HEK293 (cell line): ENCODE measurements at regions not wholly inside any gene's neighbourhood (a gene's known extent, or its start where the extent isn't known, plus 50 kb on each side); places are given as distances from the start of the nearest gene placed in this dataset.

ENCODE experiments used
- CTCF ChIA-PET: fragments of 350-600 bp; formaldehyde crosslinking; extraction: SDS; loops from one replicate; lab custom pipeline; 2021; ENCODE audit warnings: antibody characterized with exemption; lab: Yijun Ruan, JAX
- POLR2A ChIA-PET: fragments of 300-600 bp; formaldehyde crosslinking; extraction: SDS; loops from one replicate; lab custom pipeline; 2020; ENCODE audit warnings: antibody characterized with exemption, inconsistent platforms; lab: Yijun Ruan, JAX
- H3K27ac ChIP-seq: fragments of 200-500 bp; sonication (Bioruptor generic); 2 replicates; pipeline ENCODE4 v1.5.1; 2014; ENCODE audit warnings: low read depth, low read length, control low read depth, inconsistent platforms; ENCODE audit errors: extremely low read depth
- H3K36me3 ChIP-seq, 2 experiments: fragments of 200-500 bp in 1 of 2; sonication (Bioruptor generic) in 1 of 2; 1 replicate in 1 of 2; 2 replicates in 1 of 2; pipeline ENCODE4 v1.5.1; 2014 to 2017; ENCODE audit warnings: inconsistent platforms in 2 of 2, low read length in 2 of 2; ENCODE audit not compliant: control insufficient read depth in 2 of 2, insufficient read depth in 1 of 2
- H3K4me1 ChIP-seq: fragments of 200-500 bp; sonication (Bioruptor generic); 2 replicates; pipeline ENCODE4 v1.5.1; 2014; ENCODE audit warnings: mild to moderate bottlenecking, low read length, inconsistent platforms; ENCODE audit not compliant: control insufficient read depth, insufficient read depth
- H3K4me3 ChIP-seq: 2 replicates; pipeline ENCODE4 v1.5.1; 2011; ENCODE audit warnings: low read depth, mild to moderate bottlenecking, control low read depth, low read length, moderate library complexity
- H3K9me3 ChIP-seq: fragments of 200-500 bp; sonication (Bioruptor generic); 2 replicates; pipeline ENCODE4 v1.5.1; 2014; ENCODE audit warnings: low read depth, low read length, inconsistent platforms; ENCODE audit not compliant: control insufficient read depth, insufficient read depth
- GLI2 ChIP-seq: fragments of 450-650 bp; formaldehyde crosslinking; IDR thresholded peaks from 2 replicates; pipeline ENCODE4; 2017; ENCODE audit warnings: missing biosample characterization, missing genetic modification characterization, low read depth, borderline replicate concordance
- GLI4 ChIP-seq: fragments of 450-650 bp; formaldehyde crosslinking; IDR thresholded peaks from 2 replicates; pipeline ENCODE4 v1.5.1; 2016; ENCODE audit warnings: missing biosample characterization, missing genetic modification characterization
- KLF16 ChIP-seq: fragments of 450-650 bp; formaldehyde crosslinking; IDR thresholded peaks from 2 replicates; pipeline ENCODE4 v1.5.1; 2017; ENCODE audit warnings: missing biosample characterization, missing genetic modification characterization
- MYNN ChIP-seq: fragments of 450-650 bp; formaldehyde crosslinking; IDR thresholded peaks from 2 replicates; pipeline ENCODE4 v1.5.1; 2016; ENCODE audit warnings: missing biosample characterization, missing genetic modification characterization, borderline replicate concordance
- SCRT2 ChIP-seq: fragments of 450-650 bp; formaldehyde crosslinking; IDR thresholded peaks from 2 replicates; pipeline ENCODE4 v1.5.1; 2016; ENCODE audit warnings: missing biosample characterization, missing genetic modification characterization
- TRIM28 ChIP-seq: IDR thresholded peaks from 2 replicates; pipeline ENCODE4 v1.6.1; 2011; ENCODE audit warnings: low read length, control low read depth, borderline replicate concordance
- ZBTB17 ChIP-seq: fragments of 450-650 bp; formaldehyde crosslinking; IDR thresholded peaks from 2 replicates; pipeline ENCODE4 v1.5.1; 2016; ENCODE audit warnings: missing biosample characterization, missing genetic modification characterization
- ZBTB8A ChIP-seq: fragments of 450-650 bp; formaldehyde crosslinking; IDR thresholded peaks from 2 replicates; pipeline ENCODE4 v1.5.1; 2016; ENCODE audit warnings: missing biosample characterization, missing genetic modification characterization
- ZFHX2 ChIP-seq: fragments of 450-650 bp; formaldehyde crosslinking; conservative IDR thresholded peaks from 2 replicates; pipeline ENCODE4 v1.5.1; 2016; ENCODE audit warnings: missing biosample characterization, missing genetic modification characterization
- ZNF10 ChIP-seq: fragments of 450-650 bp; formaldehyde crosslinking; IDR thresholded peaks from 2 replicates; pipeline ENCODE4 v1.5.1; 2017; ENCODE audit warnings: missing biosample characterization, missing genetic modification characterization
- ZNF121 ChIP-seq: fragments of 450-650 bp; formaldehyde crosslinking; IDR thresholded peaks from 2 replicates; pipeline ENCODE4 v1.5.1; 2016; ENCODE audit warnings: missing biosample characterization, missing genetic modification characterization
- ZNF133 ChIP-seq: fragments of 450-650 bp; formaldehyde crosslinking; IDR thresholded peaks from 2 replicates; pipeline ENCODE4 v1.5.1; 2016; ENCODE audit warnings: missing biosample characterization, missing genetic modification characterization
- ZNF138 ChIP-seq: fragments of 450-650 bp; formaldehyde crosslinking; IDR thresholded peaks from 2 replicates; pipeline ENCODE4 v1.5.1; 2016; ENCODE audit warnings: missing biosample characterization, missing genetic modification characterization, borderline replicate concordance
- ZNF140 ChIP-seq: fragments of 450-650 bp; formaldehyde crosslinking; IDR thresholded peaks from 2 replicates; pipeline ENCODE4 v1.5.1; 2016; ENCODE audit warnings: missing biosample characterization, missing genetic modification characterization
- ZNF175 ChIP-seq: fragments of 450-650 bp; formaldehyde crosslinking; IDR thresholded peaks from 2 replicates; pipeline ENCODE4 v1.5.1; 2016; ENCODE audit warnings: missing biosample characterization, missing genetic modification characterization
- ZNF37A ChIP-seq: fragments of 450-650 bp; IDR thresholded peaks from 2 replicates; pipeline ENCODE4 v1.5.1; 2018; ENCODE audit warnings: missing biosample characterization, missing genetic modification characterization
- ZNF426 ChIP-seq: fragments of 450-650 bp; formaldehyde crosslinking; IDR thresholded peaks from 2 replicates; pipeline ENCODE4 v1.5.1; 2017; ENCODE audit warnings: missing biosample characterization, missing genetic modification characterization, mild to moderate bottlenecking, inconsistent platforms, moderate library complexity
- ZNF510 ChIP-seq: fragments of 450-650 bp; formaldehyde crosslinking; IDR thresholded peaks from 2 replicates; pipeline ENCODE4 v1.5.1; 2018; ENCODE audit warnings: mild to moderate bottlenecking, missing genetic modification characterization, missing biosample characterization; ENCODE audit not compliant: insufficient replicate concordance
- ZNF530 ChIP-seq: fragments of 450-650 bp; formaldehyde crosslinking; IDR thresholded peaks from 2 replicates; pipeline ENCODE4 v1.5.1; 2016; ENCODE audit warnings: low read depth, missing biosample characterization, missing genetic modification characterization
- ZNF596 ChIP-seq: fragments of 450-650 bp; IDR thresholded peaks from 2 replicates; pipeline ENCODE4 v1.5.0; 2018; ENCODE audit warnings: missing biosample characterization, mild to moderate bottlenecking, missing genetic modification characterization, moderate library complexity
- ZNF837 ChIP-seq: fragments of 450-650 bp; formaldehyde crosslinking; IDR thresholded peaks from 2 replicates; pipeline ENCODE4 v1.5.1; 2016; ENCODE audit warnings: missing biosample characterization, missing genetic modification characterization
- TF ChIP-seq, protein P1 (sequence below): fragments of 450-650 bp; formaldehyde crosslinking; IDR thresholded peaks from 2 replicates; pipeline ENCODE4 v1.5.1; 2016; ENCODE audit warnings: missing biosample characterization, missing genetic modification characterization
- TF ChIP-seq, protein P2 (sequence below): fragments of 450-650 bp; formaldehyde crosslinking; IDR thresholded peaks from 2 replicates; pipeline ENCODE4 v1.5.1; 2016; ENCODE audit warnings: missing biosample characterization, missing genetic modification characterization
- TF ChIP-seq, protein P3 (sequence below): fragments of 450-650 bp; formaldehyde crosslinking; IDR thresholded peaks from 2 replicates; pipeline ENCODE4 v1.5.1; 2016; ENCODE audit warnings: missing biosample characterization, missing genetic modification characterization
- TF ChIP-seq, protein P4 (sequence below): fragments of 450-650 bp; formaldehyde crosslinking; IDR thresholded peaks from 2 replicates; pipeline ENCODE4 v1.5.1; 2016; ENCODE audit warnings: missing biosample characterization, missing genetic modification characterization
- TF ChIP-seq, protein P5 (sequence below): fragments of 450-650 bp; formaldehyde crosslinking; IDR thresholded peaks from 2 replicates; pipeline ENCODE4 v1.5.0; 2017; ENCODE audit warnings: missing biosample characterization, missing genetic modification characterization, borderline replicate concordance
- TF ChIP-seq, protein P6 (sequence below): fragments of 450-650 bp; formaldehyde crosslinking; IDR thresholded peaks from 2 replicates; pipeline ENCODE4 v1.5.1; 2016; ENCODE audit warnings: missing biosample characterization, missing genetic modification characterization

DNA sequence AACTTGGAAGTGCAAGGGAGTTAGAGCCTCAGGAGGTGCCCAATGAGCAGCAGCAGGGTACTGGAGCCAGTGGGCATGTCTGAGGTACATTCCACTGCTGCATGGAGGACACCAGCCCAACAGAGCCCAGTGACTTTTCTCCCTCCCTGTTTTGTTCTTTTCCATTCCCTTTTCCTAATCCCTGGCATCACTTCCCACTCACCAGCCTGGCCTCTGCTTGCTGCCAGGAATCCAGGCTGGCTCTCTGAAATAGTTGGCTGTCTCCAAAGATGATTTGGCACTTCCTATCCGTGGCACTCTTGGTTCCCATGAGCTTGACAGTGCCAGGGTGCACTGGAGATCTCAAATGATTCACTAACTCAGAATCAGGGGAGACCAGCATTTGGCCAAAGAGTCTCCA, 97.7 kb upstream of the ZPBP start:
- no peak overlapping the region for H3K4me3 ChIP-seq
- ChIA-PET POLR2A (no interaction called here), CTCF (no interaction called here)
- no peaks in the 10 kb centered on the region for H3K36me3 ChIP-seq
- no peak overlapping the region for H3K27ac ChIP-seq
- no peaks in the 10 kb centered on the region for H3K4me1 ChIP-seq
- no peaks in the 10 kb centered on the region for H3K9me3 ChIP-seq
- no peak for TF ChIP-seq ZNF837 (tag by site-specific recombination)
- TF ChIP-seq ZNF37A (tag by site-specific recombination): no peak
- TF ChIP-seq ZNF121 (tag by site-specific recombination): no peak
- TF ChIP-seq KLF16 (tag by site-specific recombination): no peak
- TF ChIP-seq TRIM28: no peak
- TF ChIP-seq ZNF596 (tag by site-specific recombination): no peak
- no peak for TF ChIP-seq ZNF140 (tag by site-specific recombination)
- TF ChIP-seq, protein P1, sequence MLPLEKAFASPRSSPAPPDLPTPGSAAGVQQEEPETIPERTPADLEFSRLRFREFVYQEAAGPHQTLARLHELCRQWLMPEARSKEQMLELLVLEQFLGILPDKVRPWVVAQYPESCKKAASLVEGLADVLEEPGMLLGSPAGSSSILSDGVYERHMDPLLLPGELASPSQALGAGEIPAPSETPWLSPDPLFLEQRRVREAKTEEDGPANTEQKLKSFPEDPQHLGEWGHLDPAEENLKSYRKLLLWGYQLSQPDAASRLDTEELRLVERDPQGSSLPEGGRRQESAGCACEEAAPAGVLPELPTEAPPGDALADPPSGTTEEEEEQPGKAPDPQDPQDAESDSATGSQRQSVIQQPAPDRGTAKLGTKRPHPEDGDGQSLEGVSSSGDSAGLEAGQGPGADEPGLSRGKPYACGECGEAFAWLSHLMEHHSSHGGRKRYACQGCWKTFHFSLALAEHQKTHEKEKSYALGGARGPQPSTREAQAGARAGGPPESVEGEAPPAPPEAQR (tag by site-specific recombination): no peak
- TF ChIP-seq GLI4 (tag by site-specific recombination): no peak
- TF ChIP-seq ZNF426: no peak
- TF ChIP-seq, protein P2, sequence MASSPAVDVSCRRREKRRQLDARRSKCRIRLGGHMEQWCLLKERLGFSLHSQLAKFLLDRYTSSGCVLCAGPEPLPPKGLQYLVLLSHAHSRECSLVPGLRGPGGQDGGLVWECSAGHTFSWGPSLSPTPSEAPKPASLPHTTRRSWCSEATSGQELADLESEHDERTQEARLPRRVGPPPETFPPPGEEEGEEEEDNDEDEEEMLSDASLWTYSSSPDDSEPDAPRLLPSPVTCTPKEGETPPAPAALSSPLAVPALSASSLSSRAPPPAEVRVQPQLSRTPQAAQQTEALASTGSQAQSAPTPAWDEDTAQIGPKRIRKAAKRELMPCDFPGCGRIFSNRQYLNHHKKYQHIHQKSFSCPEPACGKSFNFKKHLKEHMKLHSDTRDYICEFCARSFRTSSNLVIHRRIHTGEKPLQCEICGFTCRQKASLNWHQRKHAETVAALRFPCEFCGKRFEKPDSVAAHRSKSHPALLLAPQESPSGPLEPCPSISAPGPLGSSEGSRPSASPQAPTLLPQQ: no peak
- TF ChIP-seq ZNF10 (tag by site-specific recombination): no peak
- no peak for TF ChIP-seq ZNF133 (tag by site-specific recombination)
- no peak for TF ChIP-seq GLI2 (tag by site-specific recombination)

DNA sequence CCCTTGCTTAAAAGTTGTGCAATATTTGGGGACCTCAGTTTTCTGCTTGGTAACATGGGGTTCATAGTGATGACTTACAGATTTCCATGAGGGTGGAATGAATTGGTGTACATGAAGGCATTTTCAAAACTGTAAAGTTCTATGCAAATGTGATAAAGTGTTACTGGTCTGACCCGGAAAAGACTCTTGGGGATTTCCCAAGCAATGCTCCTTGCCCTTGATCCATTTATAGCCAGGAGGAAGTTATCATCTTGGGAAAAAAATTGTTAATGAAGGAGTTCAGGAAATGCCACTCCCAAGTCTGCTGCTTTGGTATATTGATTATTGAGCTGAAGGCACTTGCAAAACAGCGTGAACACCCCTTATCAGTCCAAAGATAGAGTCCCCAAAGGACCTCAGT, 96.3 kb upstream of the ZPBP start:
- no peak overlapping the region for H3K27ac ChIP-seq
- no peaks in the 10 kb centered on the region for H3K4me1 ChIP-seq
- H3K36me3 ChIP-seq: no peaks in the 10 kb centered on the region
- POLR2A ChIA-PET: no interaction called here
- H3K4me3 ChIP-seq: no peak overlapping the region
- CTCF ChIA-PET: interaction anchor here (0.7 to 1.7 kb wide), 2 partner anchors 16 to 47 kb away, joined by 3 to 7 read pairs; no protein-coding TSS in a partner anchor
- no peaks in the 10 kb centered on the region for H3K9me3 ChIP-seq
- TF ChIP-seq ZNF175 (tag by site-specific recombination) (no peak), ZBTB17 (tag by site-specific recombination) (no peak), ZNF426 (no peak), SCRT2 (tag by site-specific recombination) (no peak), ZNF510 (tag by site-specific recombination) (no peak), ZNF530 (tag by site-specific recombination) (no peak), ZFHX2 (tag by site-specific recombination) (no peak), MYNN (tag by site-specific recombination) (no peak), ZBTB8A (tag by site-specific recombination) (no peak), ZNF138 (tag by site-specific recombination) (no peak)
- TF ChIP-seq, protein P3, sequence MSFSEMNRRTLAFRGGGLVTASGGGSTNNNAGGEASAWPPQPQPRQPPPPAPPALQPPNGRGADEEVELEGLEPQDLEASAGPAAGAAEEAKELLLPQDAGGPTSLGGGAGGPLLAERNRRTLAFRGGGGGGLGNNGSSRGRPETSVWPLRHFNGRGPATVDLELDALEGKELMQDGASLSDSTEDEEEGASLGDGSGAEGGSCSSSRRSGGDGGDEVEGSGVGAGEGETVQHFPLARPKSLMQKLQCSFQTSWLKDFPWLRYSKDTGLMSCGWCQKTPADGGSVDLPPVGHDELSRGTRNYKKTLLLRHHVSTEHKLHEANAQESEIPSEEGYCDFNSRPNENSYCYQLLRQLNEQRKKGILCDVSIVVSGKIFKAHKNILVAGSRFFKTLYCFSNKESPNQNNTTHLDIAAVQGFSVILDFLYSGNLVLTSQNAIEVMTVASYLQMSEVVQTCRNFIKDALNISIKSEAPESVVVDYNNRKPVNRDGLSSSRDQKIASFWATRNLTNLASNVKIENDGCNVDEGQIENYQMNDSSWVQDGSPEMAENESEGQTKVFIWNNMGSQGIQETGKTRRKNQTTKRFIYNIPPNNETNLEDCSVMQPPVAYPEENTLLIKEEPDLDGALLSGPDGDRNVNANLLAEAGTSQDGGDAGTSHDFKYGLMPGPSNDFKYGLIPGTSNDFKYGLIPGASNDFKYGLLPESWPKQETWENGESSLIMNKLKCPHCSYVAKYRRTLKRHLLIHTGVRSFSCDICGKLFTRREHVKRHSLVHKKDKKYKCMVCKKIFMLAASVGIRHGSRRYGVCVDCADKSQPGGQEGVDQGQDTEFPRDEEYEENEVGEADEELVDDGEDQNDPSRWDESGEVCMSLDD (tag by site-specific recombination): no peak
- TF ChIP-seq, protein P4, sequence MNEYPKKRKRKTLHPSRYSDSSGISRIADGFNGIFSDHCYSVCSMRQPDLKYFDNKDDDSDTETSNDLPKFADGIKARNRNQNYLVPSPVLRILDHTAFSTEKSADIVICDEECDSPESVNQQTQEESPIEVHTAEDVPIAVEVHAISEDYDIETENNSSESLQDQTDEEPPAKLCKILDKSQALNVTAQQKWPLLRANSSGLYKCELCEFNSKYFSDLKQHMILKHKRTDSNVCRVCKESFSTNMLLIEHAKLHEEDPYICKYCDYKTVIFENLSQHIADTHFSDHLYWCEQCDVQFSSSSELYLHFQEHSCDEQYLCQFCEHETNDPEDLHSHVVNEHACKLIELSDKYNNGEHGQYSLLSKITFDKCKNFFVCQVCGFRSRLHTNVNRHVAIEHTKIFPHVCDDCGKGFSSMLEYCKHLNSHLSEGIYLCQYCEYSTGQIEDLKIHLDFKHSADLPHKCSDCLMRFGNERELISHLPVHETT (tag by site-specific recombination): no peak
- TF ChIP-seq, protein P5, sequence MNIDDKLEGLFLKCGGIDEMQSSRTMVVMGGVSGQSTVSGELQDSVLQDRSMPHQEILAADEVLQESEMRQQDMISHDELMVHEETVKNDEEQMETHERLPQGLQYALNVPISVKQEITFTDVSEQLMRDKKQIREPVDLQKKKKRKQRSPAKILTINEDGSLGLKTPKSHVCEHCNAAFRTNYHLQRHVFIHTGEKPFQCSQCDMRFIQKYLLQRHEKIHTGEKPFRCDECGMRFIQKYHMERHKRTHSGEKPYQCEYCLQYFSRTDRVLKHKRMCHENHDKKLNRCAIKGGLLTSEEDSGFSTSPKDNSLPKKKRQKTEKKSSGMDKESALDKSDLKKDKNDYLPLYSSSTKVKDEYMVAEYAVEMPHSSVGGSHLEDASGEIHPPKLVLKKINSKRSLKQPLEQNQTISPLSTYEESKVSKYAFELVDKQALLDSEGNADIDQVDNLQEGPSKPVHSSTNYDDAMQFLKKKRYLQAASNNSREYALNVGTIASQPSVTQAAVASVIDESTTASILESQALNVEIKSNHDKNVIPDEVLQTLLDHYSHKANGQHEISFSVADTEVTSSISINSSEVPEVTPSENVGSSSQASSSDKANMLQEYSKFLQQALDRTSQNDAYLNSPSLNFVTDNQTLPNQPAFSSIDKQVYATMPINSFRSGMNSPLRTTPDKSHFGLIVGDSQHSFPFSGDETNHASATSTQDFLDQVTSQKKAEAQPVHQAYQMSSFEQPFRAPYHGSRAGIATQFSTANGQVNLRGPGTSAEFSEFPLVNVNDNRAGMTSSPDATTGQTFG (tag by site-specific recombination): no peak
- TF ChIP-seq, protein P6, sequence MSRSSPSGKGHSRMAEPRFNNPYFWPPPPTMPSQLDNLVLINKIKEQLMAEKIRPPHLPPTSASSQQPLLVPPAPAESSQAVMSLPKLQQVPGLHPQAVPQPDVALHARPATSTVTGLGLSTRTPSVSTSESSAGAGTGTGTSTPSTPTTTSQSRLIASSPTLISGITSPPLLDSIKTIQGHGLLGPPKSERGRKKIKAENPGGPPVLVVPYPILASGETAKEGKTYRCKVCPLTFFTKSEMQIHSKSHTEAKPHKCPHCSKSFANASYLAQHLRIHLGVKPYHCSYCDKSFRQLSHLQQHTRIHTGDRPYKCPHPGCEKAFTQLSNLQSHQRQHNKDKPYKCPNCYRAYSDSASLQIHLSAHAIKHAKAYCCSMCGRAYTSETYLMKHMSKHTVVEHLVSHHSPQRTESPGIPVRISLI (tag by site-specific recombination): no peak
